Right ventricle myocardium superior (tissue), 1 donor: ENCODE measurements at regions not wholly inside any gene's neighbourhood (a gene's known extent, or its start where the extent isn't known, plus 50 kb on each side); places are given as distances from the start of the nearest gene placed in this dataset.

ENCODE experiments used
- ATAC-seq: fragments of 200-7000 bp; cut with Tn5 transposase; one replicate; pipeline ENCODE4 v1.9.1; 2020; ENCODE audit warnings: mild to moderate bottlenecking; ENCODE audit not compliant: poor library complexity
- DNase-seq: peaks from one replicate; pipeline ENCODE4 v3.0.0-alpha.2; 2020
- intact Hi-C: fragments of 100-400 bp; cut with DNase I; formaldehyde crosslinking; loops from one replicate; pipeline ENCODE4 v1.11.2; 2022
- donor health status: DM: no; HTN: yes; CAD: no; lungs with severe emphysema.

DNA sequence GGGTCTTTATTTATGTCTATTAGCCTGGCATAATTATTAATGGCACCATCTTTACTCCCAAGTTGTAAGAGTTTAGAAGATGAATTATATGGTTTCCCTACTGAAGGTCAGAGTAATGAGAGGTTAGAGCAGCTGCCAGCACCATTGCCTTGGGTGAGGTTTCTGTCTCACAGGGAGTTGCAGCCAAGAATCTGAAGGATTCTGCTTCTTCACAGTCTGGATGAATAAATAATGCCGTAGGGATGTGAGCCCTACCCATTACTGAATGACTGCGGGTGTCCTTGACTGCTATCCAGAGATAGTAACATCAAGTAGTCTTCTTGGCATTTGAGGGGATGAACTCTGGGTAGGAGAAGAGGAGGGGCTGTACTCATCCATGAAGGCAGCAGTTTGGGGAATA, 52.8 kb upstream of the SMIM36 start:
- intact Hi-C loops, result no loop called here
- DNase-seq (no peak), ATAC-seq (peak; percentile 16)

DNA sequence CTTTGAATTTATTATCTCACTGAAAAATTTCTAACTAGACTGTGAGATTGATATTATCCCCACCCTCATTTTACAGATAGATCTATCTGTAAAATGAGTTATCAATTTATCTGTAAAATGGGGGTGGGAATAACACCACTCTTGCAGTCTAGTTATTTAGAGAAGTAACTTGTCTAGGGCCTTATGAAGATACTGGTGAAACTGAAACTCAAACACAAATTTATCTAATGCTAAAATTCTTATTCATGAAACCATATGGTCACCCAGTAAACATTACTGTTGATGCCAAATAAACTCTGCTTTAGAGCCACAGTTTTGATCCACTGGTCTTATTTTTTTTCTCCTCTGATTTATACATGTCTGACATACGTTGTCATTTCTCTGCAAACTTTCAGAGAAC, 52.1 kb upstream of the SMIM36 start:
- intact Hi-C loops, result no loop called here
- ATAC-seq, result no peak
- DNase-seq, result no peak

DNA sequence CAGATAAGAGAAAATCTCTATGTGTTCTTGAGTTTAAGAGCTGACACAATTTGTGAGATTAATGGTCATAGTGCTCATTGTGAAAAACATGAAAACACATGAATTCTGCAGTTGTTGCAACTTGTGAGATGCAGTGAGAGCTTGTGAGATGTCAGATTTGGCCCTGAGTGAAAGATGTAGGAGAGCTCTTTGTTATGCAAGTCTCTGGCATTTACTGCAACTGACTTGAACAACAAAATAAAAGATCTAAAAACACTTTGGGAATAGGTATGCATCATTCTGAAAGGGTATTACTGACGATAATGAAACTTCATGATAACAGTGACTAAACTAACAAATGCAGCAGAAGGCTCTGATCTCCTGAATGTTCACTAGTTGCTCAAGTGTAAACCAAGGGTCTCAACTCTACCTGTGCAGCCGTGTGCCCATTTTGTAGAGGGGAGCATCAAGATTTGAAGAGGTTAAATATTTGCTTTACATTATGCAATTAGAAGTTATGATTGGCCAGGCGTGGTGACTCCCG, 50.8 kb upstream of the SMIM36 start:
- ATAC-seq (no peak), DNase-seq (no peak)
- intact Hi-C loops, result no loop called here

DNA sequence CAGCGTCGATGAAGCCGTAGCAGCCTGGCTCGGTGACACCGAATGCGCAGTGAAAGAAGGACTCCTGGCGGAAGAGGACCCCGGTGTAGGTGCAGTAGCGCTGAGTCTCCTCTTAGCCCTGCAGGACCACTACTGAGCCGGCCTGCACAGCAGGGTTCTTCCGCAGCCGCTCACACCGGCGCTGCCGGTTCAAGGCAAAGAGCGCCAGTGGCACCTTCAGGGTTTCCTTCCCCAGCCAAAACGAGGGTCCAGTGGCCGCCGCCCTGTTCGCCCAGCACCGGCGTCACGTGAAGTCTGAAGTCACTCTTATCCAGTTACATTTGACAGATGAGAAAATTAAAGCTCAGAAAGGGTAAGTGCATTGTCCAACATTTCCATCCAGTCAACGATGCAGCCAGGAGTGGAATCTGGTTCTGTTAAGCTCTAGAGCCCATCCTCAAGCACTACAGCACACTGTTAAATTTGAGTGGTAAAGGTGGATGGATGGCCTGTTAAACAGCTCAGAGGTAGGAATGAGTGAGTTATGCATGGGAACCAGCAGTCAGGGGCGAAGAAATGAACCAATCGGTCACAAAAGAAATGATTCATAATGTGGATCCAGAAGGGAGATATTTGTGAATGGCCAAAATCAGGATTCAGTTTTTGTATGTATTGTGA, 50.2 kb upstream of the SMIM36 start:
- no peak for ATAC-seq
- intact Hi-C loops, result no loop called here
- DNase-seq, result no peak
